ENCODE measurements at regions not wholly inside any gene's neighbourhood (a gene's known extent, or its start where the extent isn't known, plus 50 kb on each side); places are given as distances from the start of the nearest gene placed in this dataset.

- ATAC-seq = no peak
- no peak for DNase-seq (ENCODE audit: low spot score)
- Histone ChIP-seq H3K9me2 (ENCODE audit: insufficient read depth) (0 out of 2 replicates have a peak, but pooled peaks cover 3% of the 10 kb centered on the region), H3K4me2 (no peak overlapping the region), H4K20me1 (replicated peaks; ENCODE audit: insufficient read depth) (no peaks in the 10 kb centered on the region), H3K4me3 (no peak overlapping the region), H2AFZ (no peak overlapping the region), H3K27ac (ENCODE audit: low read depth) (no peak overlapping the region), H3F3A (replicated peaks; ENCODE audit: low read depth) (no peaks in the 10 kb centered on the region), H3K4me1 (ENCODE audit: insufficient read depth) (0 out of 2 replicates have a peak, but pooled peaks cover 12% of the 10 kb centered on the region), H3K36me3 (ENCODE audit: insufficient read depth) (no peaks in the 10 kb centered on the region), H3K79me2 (replicated peaks; ENCODE audit: insufficient read depth) (no peaks in the 10 kb centered on the region), H3K27me3 (ENCODE audit: insufficient read depth) (no peaks in the 10 kb centered on the region)
- TF ChIP-seq CREB1 (CRISPR knock-in tag; IDR thresholded peaks at IDR 0.05; ENCODE audit: low read depth) (no peak), STAT1 (IDR thresholded peaks at IDR 0.05; ENCODE audit: unreplicated experiment) (no peak), JUNB (IDR thresholded peaks at IDR 0.05; ENCODE audit: unreplicated experiment) (no peak), POLR2AphosphoS5 (IDR thresholded peaks at IDR 0.05; ENCODE audit: low read depth) (no peak), ZNF331 (CRISPR knock-in tag; IDR thresholded peaks at IDR 0.05; ENCODE audit: low read depth) (no peak), ETS1 (IDR thresholded peaks at IDR 0.05) (no peak), ZNF462 (CRISPR knock-in tag; IDR thresholded peaks at IDR 0.05) (no peak), EZH2phosphoT487 (IDR thresholded peaks at IDR 0.05; ENCODE audit: unreplicated experiment) (no peak), EZH2 (IDR thresholded peaks at IDR 0.05; ENCODE audit: low read depth, unreplicated experiment) (no peak), CTCF (conservative IDR thresholded peaks at IDR 0.05; ENCODE audit: low read depth in 2 of 2) (no peak), ZNF114 (CRISPR knock-in tag; IDR thresholded peaks at IDR 0.05) (no peak), REST (IDR thresholded peaks at IDR 0.05; ENCODE audit: unreplicated experiment) (no peak), NANOG (IDR thresholded peaks at IDR 0.05; ENCODE audit: borderline replicate concordance) (no peak)
- Mint-ChIP-seq H3K9me3 (no peaks in the 10 kb centered on the region), H3K36me3 (ENCODE audit: low read depth) (no peaks in the 10 kb centered on the region), H3K4me1 (peaks cover 15% of the 10 kb centered on the region), H3K27ac (no peak overlapping the region), H3K27me3 (ENCODE audit: insufficient read depth, low read depth, poor library complexity) (peaks cover 1% of the 10 kb centered on the region), H3K4me3 (no peak overlapping the region)
These were observed 381.8 kb upstream of the MARCKS start for GRCh38 chr6:113475392-113475791.
